Natural killer cell (primary cell): ENCODE measurements at regions not wholly inside any gene's neighbourhood (a gene's known extent, or its start where the extent isn't known, plus 50 kb on each side); places are given as distances from the start of the nearest gene placed in this dataset.
"Not testable (repeated sequence)": the region's sequence is repeated elsewhere in the genome, so short reads cannot be mapped to it uniquely, and the experiment has no call there.

Experiments used
- ATAC-seq, 3 donors: fragments of 150-1000 bp in 2 of 3; fragments of 200-7000 bp in 1 of 3; cut with Tn5 transposase; 1 replicate in 1 of 3; 2 replicates in 2 of 3; pipeline ENCODE4 v1.10.0; 2021; ENCODE audit warnings: mild to moderate bottlenecking in 2 of 3, moderate library complexity in 2 of 3
- DNase-seq, 2 donors: peaks; one replicate each; pipeline versions ENCODE4 v3.0.0 to v3.0.0-alpha.2; 2013 to 2021; ENCODE audit warnings: mixed read lengths in 1 of 2
- H3K27ac ChIP-seq: one replicate; pipeline ENCODE4 v1.5.1; 2013; ENCODE audit warnings: mild to moderate bottlenecking, low read length
- H3K27me3 ChIP-seq: one replicate; pipeline ENCODE4 v1.6.1; 2013; ENCODE audit warnings: low read length; ENCODE audit not compliant: control insufficient read depth, insufficient read depth
- H3K36me3 ChIP-seq: one replicate; pipeline ENCODE4 v1.6.1; 2013; ENCODE audit warnings: low read length; ENCODE audit not compliant: control insufficient read depth, insufficient read depth
- H3K4me1 ChIP-seq: one replicate; pipeline ENCODE4 v1.6.1; 2013; ENCODE audit warnings: low read length; ENCODE audit not compliant: control insufficient read depth, insufficient read depth
- H3K4me3 ChIP-seq: one replicate; pipeline ENCODE4 v1.5.1; 2013; ENCODE audit warnings: low read length
- H3K9me3 ChIP-seq: one replicate; pipeline ENCODE4 v1.6.1; 2013; ENCODE audit warnings: low read length; ENCODE audit not compliant: control insufficient read depth, insufficient read depth
- H3K27ac Mint-ChIP-seq, 2 donors: one replicate each; pipeline ENCODE4 v1.8.0; 2022; ENCODE audit warnings: mild to moderate bottlenecking in 2 of 2, mixed read lengths in 2 of 2, moderate library complexity in 1 of 2
- H3K27me3 Mint-ChIP-seq, 2 donors: one replicate each; pipeline ENCODE4 v1.8.0; 2022; ENCODE audit warnings: low read depth in 2 of 2, mixed read lengths in 2 of 2
- H3K36me3 Mint-ChIP-seq: one replicate; pipeline ENCODE4 v1.8.0; 2022; ENCODE audit warnings: mixed read lengths
- H3K4me1 Mint-ChIP-seq, 2 donors: one replicate each; pipeline ENCODE4 v1.8.0; 2022; ENCODE audit warnings: mixed read lengths in 2 of 2
- H3K4me3 Mint-ChIP-seq: one replicate; pipeline ENCODE4 v1.8.0; 2022; ENCODE audit warnings: mild to moderate bottlenecking, moderate library complexity, mixed read lengths
- H3K9me3 Mint-ChIP-seq, 2 donors: one replicate each; pipeline ENCODE4 v1.8.0; 2022; ENCODE audit warnings: mixed read lengths in 2 of 2
- CTCF ChIP-seq: fragments of 200-600 bp; IDR thresholded peaks from one replicate; pipeline ENCODE4 v1.8.0; 2022; ENCODE audit warnings: antibody characterized with exemption
- WGBS: methylation state at CpG from one replicate; pipeline ENCODE4 v1.1.7; 2013; ENCODE audit warnings: missing lambda C conversion rate; ENCODE audit not compliant: insufficient coverage; 5-methylcytosine and 5-hydroxymethylcytosine counted together
- intact Hi-C: fragments of 100-400 bp; cut with micrococcal nuclease; formaldehyde crosslinking; loops from one replicate; pipeline ENCODE4 v1.14.2; 2022

GRCh38 chr13:80873589-80873988 lies 532.7 kb upstream of the SPRY2 start:
- DNase-seq = peak; percentile 33 to 49
- Mint-ChIP-seq H3K4me1 (peaks cover 12 to 16% of the 10 kb centered on the region in 2 donors), H3K27ac (peak overlapping the region; percentile 36 to 73), H3K36me3 (no peaks in the 10 kb centered on the region), H3K27me3 (peaks cover 7 to 25% of the 10 kb centered on the region in 2 donors), H3K9me3 (no peaks in the 10 kb centered on the region), H3K4me3 (peak overlapping the region; percentile 45)
- peaks cover 4% of the 10 kb centered on the region for H3K4me1 ChIP-seq
- H3K4me3 ChIP-seq = no peak overlapping the region
- H3K36me3 ChIP-seq = no peaks in the 10 kb centered on the region
- no peaks in the 10 kb centered on the region for H3K9me3 ChIP-seq
- no peaks in the 10 kb centered on the region for H3K27me3 ChIP-seq
- intact Hi-C loops = loop anchor here (5.0 kb wide), 1 partner anchor 486 kb away; no protein-coding TSS in a partner anchor
- no peak overlapping the region for H3K27ac ChIP-seq
- TF ChIP-seq CTCF = no peak
- WGBS = 7% methylated on average over 1 of the region's 1 CpG
- ATAC-seq = peak; percentile 94 to 100 (median 95)

GRCh38 chr13:80871971-80872370 lies 531.0 kb upstream of the SPRY2 start:
- H3K4me3 Mint-ChIP-seq, H3K4me3 ChIP-seq, DNase-seq, H3K27ac Mint-ChIP-seq, H3K36me3 Mint-ChIP-seq, H3K9me3 ChIP-seq, ATAC-seq, H3K9me3 Mint-ChIP-seq, H3K27ac ChIP-seq, H3K27me3 ChIP-seq, H3K36me3 ChIP-seq, H3K4me1 ChIP-seq: not testable (repeated sequence)
- intact Hi-C loops = loop anchor here (5.0 kb wide), 1 partner anchor 485 kb away; no protein-coding TSS in a partner anchor
- WGBS = 100% methylated on average over 3 of the region's 7 CpGs
- Mint-ChIP-seq H3K4me1 (peaks cover 12 to 16% of the 10 kb centered on the region in 2 donors), H3K27me3 (peaks cover 13 to 32% of the 10 kb centered on the region in 2 donors)

- no peak for ATAC-seq
- peaks cover 4% of the 10 kb centered on the region for H3K4me1 ChIP-seq
- peaks cover 13 to 33% of the 10 kb centered on the region in 2 donors for H3K27me3 Mint-ChIP-seq
- H3K9me3 Mint-ChIP-seq = no peaks in the 10 kb centered on the region
- H3K4me1 Mint-ChIP-seq = peaks cover 12 to 16% of the 10 kb centered on the region in 2 donors
- H3K27me3 ChIP-seq = no peaks in the 10 kb centered on the region
- intact Hi-C loops = loop anchor here (5.0 kb wide), 1 partner anchor 484 kb away; no protein-coding TSS in a partner anchor
- no peak for TF ChIP-seq CTCF
- H3K4me3 Mint-ChIP-seq = no peak overlapping the region
- H3K27ac ChIP-seq = no peak overlapping the region
- no peaks in the 10 kb centered on the region for H3K36me3 ChIP-seq
- WGBS = 100% methylated on average over 4 of the region's 4 CpGs
- H3K9me3 ChIP-seq = no peaks in the 10 kb centered on the region
- no peaks in the 10 kb centered on the region for H3K36me3 Mint-ChIP-seq
- no peak overlapping the region for H3K4me3 ChIP-seq
- no peak overlapping the region for H3K27ac Mint-ChIP-seq
- no peak for DNase-seq
Observed at GRCh38 chr13:80871481-80871880, 530.6 kb upstream of the SPRY2 start.

- H3K9me3 Mint-ChIP-seq = no peaks in the 10 kb centered on the region
- WGBS = 70% methylated on average over 5 of the region's 5 CpGs
- ATAC-seq (no peak), DNase-seq (no peak)
- no peak overlapping the region for H3K27ac Mint-ChIP-seq
- H3K27me3 ChIP-seq = no peaks in the 10 kb centered on the region
- no peaks in the 10 kb centered on the region for H3K36me3 ChIP-seq
- no peak overlapping the region for H3K4me3 ChIP-seq
- peaks cover 4% of the 10 kb centered on the region for H3K4me1 ChIP-seq
- intact Hi-C loops = loop anchor here (5.0 kb wide), 1 partner anchor 483 kb away; no protein-coding TSS in a partner anchor
- H3K36me3 Mint-ChIP-seq = no peaks in the 10 kb centered on the region
- peaks cover 13 to 33% of the 10 kb centered on the region in 2 donors for H3K27me3 Mint-ChIP-seq
- H3K9me3 ChIP-seq = no peaks in the 10 kb centered on the region
- peaks cover 12 to 16% of the 10 kb centered on the region in 2 donors for H3K4me1 Mint-ChIP-seq
- TF ChIP-seq CTCF = no peak
- H3K27ac ChIP-seq = no peak overlapping the region
- no peak overlapping the region for H3K4me3 Mint-ChIP-seq
Observed at GRCh38 chr13:80870186-80870585, 529.3 kb upstream of the SPRY2 start.
